GM20000 (cell line): ENCODE measurements at regions not wholly inside any gene's neighbourhood (a gene's known extent, or its start where the extent isn't known, plus 50 kb on each side); places are given as distances from the start of the nearest gene placed in this dataset.

Experiments
- DNase-seq: peaks from one replicate; pipeline ENCODE4 v3.0.0; 2012; ENCODE audit warnings: low spot score
- CTCF ChIP-seq: IDR thresholded peaks from 2 replicates; pipeline ENCODE4 v1.5.1; 2012; ENCODE audit warnings: mild to moderate bottlenecking, control low read depth; ENCODE audit errors: extremely low read depth, missing control alignments

- TF ChIP-seq CTCF = no peak
- DNase-seq = no peak
Observed at GRCh38 chr12:108076556-108076955, 52.5 kb upstream of the WSCD2 start.

DNA sequence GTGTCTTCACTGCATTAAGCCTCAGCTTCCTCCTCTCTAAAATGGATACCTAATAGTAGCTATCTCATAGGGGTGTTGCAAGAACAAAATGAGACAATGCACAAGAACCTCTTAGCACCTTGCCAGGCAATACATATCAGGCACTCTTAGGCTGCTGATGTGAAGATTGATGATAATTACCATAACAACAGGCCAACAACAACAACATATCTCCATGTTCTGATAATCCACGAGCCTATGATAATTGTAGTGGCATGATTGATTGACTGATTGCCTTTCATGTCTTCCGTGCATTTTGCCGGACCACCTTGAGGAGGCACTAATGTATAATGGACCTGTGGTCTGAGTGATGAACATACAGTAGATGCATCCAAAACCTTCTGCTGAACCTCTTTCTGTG is 50.7 kb upstream of the WSCD2 start:
- DNase-seq = no peak
- TF ChIP-seq CTCF = no peak
